Choroid plexus epithelial cell (primary cell): ENCODE measurements at regions not wholly inside any gene's neighbourhood (a gene's known extent, or its start where the extent isn't known, plus 50 kb on each side); places are given as distances from the start of the nearest gene placed in this dataset.
A peak's percentile ranks its signal among the peaks of the same experiment; 100 is the strongest.

Experiments used
- DNase-seq: peaks from one replicate; pipeline ENCODE4 v3.0.0-alpha.2; 2010; ENCODE audit warnings: low read depth
- H3K4me3 ChIP-seq: 2 replicates; pipeline ENCODE4 v1.5.1; 2011; ENCODE audit warnings: low read depth, mild to moderate bottlenecking, control low read depth, low read length, moderate library complexity
- TF ChIP-seq, protein P1 (sequence below): conservative IDR thresholded peaks from 2 replicates; pipeline ENCODE4 v1.5.1; 2011; ENCODE audit warnings: low read depth, mild to moderate bottlenecking, control low read depth, inconsistent platforms, low read length, moderate library complexity

DNA sequence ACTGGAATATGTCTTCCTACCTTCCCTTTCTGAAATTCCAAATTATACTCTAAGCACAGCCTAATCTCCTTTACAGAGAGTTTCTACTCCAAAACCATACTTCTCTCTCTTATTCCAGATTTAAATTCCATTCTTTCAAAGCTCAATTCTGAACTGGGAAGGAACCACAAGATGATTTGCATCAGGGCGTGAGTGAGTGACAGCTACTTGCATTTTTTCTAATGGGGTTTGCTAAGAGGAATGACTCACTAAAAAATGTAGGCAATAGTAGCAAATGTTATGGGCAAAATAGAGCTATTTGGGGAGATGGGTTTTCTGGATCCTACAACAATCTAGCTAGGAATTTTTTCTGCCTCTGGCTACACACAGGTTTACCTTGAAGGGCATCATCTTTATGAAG, 244.6 kb upstream of the PSMD7 start:
- TF ChIP-seq, protein P1, sequence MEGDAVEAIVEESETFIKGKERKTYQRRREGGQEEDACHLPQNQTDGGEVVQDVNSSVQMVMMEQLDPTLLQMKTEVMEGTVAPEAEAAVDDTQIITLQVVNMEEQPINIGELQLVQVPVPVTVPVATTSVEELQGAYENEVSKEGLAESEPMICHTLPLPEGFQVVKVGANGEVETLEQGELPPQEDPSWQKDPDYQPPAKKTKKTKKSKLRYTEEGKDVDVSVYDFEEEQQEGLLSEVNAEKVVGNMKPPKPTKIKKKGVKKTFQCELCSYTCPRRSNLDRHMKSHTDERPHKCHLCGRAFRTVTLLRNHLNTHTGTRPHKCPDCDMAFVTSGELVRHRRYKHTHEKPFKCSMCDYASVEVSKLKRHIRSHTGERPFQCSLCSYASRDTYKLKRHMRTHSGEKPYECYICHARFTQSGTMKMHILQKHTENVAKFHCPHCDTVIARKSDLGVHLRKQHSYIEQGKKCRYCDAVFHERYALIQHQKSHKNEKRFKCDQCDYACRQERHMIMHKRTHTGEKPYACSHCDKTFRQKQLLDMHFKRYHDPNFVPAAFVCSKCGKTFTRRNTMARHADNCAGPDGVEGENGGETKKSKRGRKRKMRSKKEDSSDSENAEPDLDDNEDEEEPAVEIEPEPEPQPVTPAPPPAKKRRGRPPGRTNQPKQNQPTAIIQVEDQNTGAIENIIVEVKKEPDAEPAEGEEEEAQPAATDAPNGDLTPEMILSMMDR: no peak
- no peak for DNase-seq
- H3K4me3 ChIP-seq: no peak overlapping the region

DNA sequence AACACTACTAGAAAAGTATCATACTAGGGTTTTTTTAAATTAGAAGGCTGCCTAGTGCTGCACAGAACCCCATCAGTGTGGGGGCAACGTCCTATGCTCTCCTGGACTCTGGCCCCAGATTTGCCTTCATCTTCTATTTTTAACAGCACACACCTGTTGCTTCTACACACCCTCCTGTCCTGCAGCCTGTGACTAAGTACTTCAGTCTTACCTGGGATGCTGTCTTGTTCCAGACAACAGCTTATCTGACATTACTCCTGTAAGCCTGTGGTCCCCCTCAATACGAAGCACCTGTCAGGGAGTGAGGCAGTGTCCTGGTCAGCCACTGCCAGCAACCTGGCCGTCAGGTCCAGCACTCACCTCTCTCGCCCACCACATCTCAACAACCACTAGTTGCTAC, 247.6 kb upstream of the PSMD7 start:
- no peak for DNase-seq
- TF ChIP-seq, protein P1: no peak
- H3K4me3 ChIP-seq: no peak overlapping the region

DNA sequence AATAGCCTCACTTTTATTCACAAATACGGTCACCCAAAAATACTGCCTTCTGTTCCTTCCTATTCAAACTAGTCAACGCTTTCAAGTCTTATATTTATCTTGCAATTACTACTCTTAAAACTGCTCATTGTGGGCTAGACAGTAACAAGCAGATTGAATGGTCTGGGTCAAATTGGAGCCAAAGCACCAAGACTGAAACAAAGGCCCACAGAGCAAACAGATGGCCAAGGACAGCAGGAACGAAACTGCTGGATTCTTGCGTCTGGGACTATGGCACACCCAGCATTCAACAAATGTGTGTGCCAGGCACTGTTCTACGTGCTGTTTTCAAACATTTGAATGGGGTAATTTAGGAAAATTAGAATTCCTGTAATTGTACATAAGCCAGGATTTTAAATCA, 250.1 kb upstream of the PSMD7 start:
- no peak for DNase-seq
- TF ChIP-seq, protein P1: no peak
- H3K4me3 ChIP-seq: no peak overlapping the region

DNA sequence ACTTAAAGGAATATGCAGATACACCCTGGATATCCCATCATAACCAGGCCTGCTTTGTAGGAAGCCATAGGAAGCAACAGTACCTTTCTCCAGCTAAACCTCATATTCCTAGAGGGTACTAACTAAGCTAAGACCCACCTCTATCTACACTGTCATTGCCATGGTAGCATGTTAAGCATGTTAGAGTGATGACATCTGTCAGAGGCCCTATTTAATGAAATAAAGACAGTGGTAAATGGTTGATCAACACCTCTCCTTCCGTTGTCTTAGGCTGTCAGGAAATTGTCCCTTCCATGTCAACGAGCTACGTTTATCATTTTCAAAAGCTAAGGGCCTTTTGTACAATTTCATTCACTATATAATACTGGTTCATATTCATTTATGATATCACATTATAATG, 251.1 kb upstream of the PSMD7 start:
- no peak overlapping the region for H3K4me3 ChIP-seq
- no peak for DNase-seq
- TF ChIP-seq, protein P1: no peak

DNA sequence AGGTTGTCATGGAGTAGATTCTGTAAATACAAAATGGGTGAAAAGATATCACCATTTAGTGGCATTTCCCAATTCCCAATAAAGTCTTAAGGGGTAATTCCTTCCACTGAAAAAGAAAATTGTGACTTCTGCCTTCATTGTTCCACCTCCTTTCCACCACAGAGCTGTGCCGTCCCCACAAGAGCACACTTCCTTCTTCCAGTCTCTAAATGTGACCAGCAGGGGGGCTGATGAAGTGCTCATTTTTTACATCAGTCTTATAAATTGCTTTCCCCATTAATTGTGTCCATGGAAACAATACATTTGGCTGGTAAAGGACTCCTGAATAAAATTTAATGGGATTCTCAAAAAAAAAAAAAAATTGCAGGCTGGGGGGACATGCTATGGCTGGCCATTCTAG, 260.8 kb upstream of the PSMD7 start:
- peak; percentile 11 for DNase-seq
- TF ChIP-seq, protein P1: peak; percentile 27
- no peak overlapping the region for H3K4me3 ChIP-seq

DNA sequence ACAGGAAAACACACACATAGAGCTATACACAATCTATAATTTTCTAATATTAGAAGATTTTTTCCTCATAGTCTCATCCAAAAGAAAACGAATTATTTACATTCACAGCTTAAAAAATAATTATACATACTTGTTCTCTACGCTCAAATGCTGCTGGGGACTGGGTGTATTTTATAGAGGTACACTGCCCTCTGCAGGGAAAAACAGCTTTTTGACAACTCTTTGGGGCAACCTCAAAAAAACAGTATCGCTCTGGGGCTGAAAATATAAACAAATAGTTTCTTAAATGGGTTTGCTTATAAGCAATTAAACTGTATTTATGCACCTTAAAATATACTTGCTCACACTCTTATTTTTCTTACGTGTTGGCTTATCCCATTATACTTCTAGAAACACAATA, 261.8 kb upstream of the PSMD7 start:
- H3K4me3 ChIP-seq: no peak overlapping the region
- TF ChIP-seq, protein P1: peak; percentile 47
- peak; percentile 39 for DNase-seq

DNA sequence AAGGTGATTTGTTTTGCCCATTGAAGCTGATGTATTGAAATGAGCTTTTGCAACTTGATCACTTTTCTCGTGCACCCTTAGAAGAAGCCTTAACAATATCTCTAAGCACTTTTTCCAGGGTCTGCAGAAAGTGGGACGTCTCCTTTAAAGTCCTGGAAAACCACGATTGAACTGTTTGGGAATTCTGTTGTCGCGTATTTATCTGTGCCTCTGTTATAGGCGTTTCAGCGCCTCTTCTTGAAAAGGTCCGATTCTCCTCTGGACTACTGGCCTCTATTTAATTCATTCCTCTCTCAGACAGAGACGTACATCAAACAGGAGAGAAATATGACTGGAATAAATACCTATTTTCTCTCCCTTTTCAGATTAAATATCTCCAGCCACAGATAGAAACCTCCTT, 262.4 kb upstream of the PSMD7 start:
- DNase-seq: no peak
- H3K4me3 ChIP-seq: no peak overlapping the region
- TF ChIP-seq, protein P1: no peak
